GM10248 (cell line): ENCODE measurements at regions not wholly inside any gene's neighbourhood (a gene's known extent, or its start where the extent isn't known, plus 50 kb on each side); places are given as distances from the start of the nearest gene placed in this dataset.

Experiments
- CTCF ChIA-PET: fragments of 300-600 bp; sonication (Branson Sonifier 250); formaldehyde crosslinking; extraction: SDS; loops from one replicate; lab custom pipeline; 2021; ENCODE audit warnings: antibody characterized with exemption; lab: Yijun Ruan, JAX
- POLR2A ChIA-PET: fragments of 350-650 bp; sonication (Branson Sonifier 250); formaldehyde crosslinking; extraction: SDS; loops from one replicate; lab custom pipeline; 2020; ENCODE audit warnings: antibody characterized with exemption; lab: Yijun Ruan, JAX
- DNase-seq: peaks from one replicate; pipeline ENCODE4 v3.0.0; 2012; ENCODE audit errors: extremely low spot score
- CTCF ChIP-seq: IDR thresholded peaks from 2 replicates; pipeline ENCODE4 v1.5.1; 2012; ENCODE audit warnings: mild to moderate bottlenecking, low read depth; ENCODE audit errors: extremely low read depth, missing control alignments, control extremely low read depth

- ChIA-PET POLR2A (no interaction called here), CTCF (no interaction called here)
- no peak for TF ChIP-seq CTCF
- DNase-seq = no peak
Observed at GRCh38 chr16:26647870-26648269, 418.9 kb upstream of the C16orf82 start.

- DNase-seq = no peak
- no peak for TF ChIP-seq CTCF
- POLR2A ChIA-PET = no interaction called here
- CTCF ChIA-PET = interaction anchor here (0.6 kb wide), 1 partner anchor 88 kb away, joined by 3 read pairs; no protein-coding TSS in a partner anchor
Observed at GRCh38 chr16:26648851-26649250, 417.9 kb upstream of the C16orf82 start.

GRCh38 chr16:26649381-26650045, 417.2 kb upstream of the C16orf82 start:
- TF ChIP-seq CTCF = no peak
- POLR2A ChIA-PET = no interaction called here
- CTCF ChIA-PET = no interaction called here
- DNase-seq = no peak

- POLR2A ChIA-PET = no interaction called here
- no peak for DNase-seq
- CTCF ChIA-PET = no interaction called here
- no peak for TF ChIP-seq CTCF
Observed at GRCh38 chr16:26651464-26651863, 415.3 kb upstream of the C16orf82 start.

GRCh38 chr16:26651884-26652283, 414.8 kb upstream of the C16orf82 start:
- no peak for DNase-seq
- ChIA-PET POLR2A (no interaction called here), CTCF (no interaction called here)
- TF ChIP-seq CTCF = no peak

- TF ChIP-seq CTCF = no peak
- ChIA-PET POLR2A (no interaction called here), CTCF (no interaction called here)
- DNase-seq = no peak
Observed at GRCh38 chr16:26658486-26658885, 408.2 kb upstream of the C16orf82 start.
